IPS-18a (cell line): ENCODE measurements at regions not wholly inside any gene's neighbourhood (a gene's known extent, or its start where the extent isn't known, plus 50 kb on each side); places are given as distances from the start of the nearest gene placed in this dataset.

Experiments
- H3K27ac ChIP-seq: one replicate; pipeline ENCODE4 v1.5.1; 2013; ENCODE audit warnings: low read length
- H3K27me3 ChIP-seq: one replicate; pipeline ENCODE4 v1.6.1; 2013; ENCODE audit warnings: mild to moderate bottlenecking, low read length; ENCODE audit not compliant: control insufficient read depth, insufficient read depth
- H3K36me3 ChIP-seq: one replicate; pipeline ENCODE4 v1.6.1; 2013; ENCODE audit warnings: low read depth, low read length; ENCODE audit not compliant: control insufficient read depth
- H3K4me1 ChIP-seq: one replicate; pipeline ENCODE4 v1.6.1; 2013; ENCODE audit warnings: low read depth, low read length; ENCODE audit not compliant: control insufficient read depth
- H3K4me3 ChIP-seq: one replicate; pipeline ENCODE4 v1.5.1; 2013; ENCODE audit warnings: low read length
- H3K9ac ChIP-seq: one replicate; pipeline ENCODE4 v1.6.1; 2013; ENCODE audit warnings: mild to moderate bottlenecking, low read length, moderate library complexity
- H3K9me3 ChIP-seq: one replicate; pipeline ENCODE4 v1.6.1; 2013; ENCODE audit warnings: low read depth, low read length; ENCODE audit not compliant: control insufficient read depth

DNA sequence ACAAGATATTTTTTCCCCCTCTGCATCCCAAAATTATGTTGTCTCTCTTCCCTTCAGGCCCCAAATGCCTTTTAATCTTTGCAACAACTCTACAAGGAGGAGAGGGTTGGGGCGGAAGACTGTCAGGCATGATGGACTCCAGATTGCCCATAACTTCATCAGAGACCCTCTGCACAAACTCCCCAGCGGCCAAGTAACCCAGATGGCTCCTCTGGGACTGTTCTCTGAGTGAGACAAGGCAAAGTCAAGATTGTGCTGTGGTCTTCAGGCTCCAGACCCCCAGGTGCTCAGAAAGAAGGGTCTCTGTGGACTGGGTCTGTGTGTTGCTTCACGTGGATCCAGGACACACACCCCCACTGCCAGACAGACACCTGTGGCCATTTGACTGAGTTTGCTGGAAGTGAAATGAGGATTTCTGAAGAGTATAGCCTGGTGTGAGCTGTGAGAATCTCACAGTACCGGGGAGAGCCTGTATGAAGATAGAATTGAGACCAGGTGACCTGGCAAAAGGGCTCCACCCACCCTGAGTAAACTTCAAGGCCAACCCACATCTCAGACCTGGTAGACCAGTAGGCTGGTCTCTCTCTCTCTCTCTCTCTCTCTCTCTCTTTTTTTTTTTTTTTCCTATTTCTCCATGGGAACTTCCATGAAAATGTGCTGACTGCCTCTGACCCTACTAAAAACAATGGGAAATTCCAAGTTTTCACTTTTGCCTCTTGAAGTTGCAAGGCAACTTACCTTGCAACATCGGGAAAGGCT lies 354.1 kb downstream of the SOX9 start:
- no peak overlapping the region for H3K4me3 ChIP-seq
- H3K27ac ChIP-seq: peak overlapping the region; percentile 62
- no peaks in the 10 kb centered on the region for H3K27me3 ChIP-seq
- no peaks in the 10 kb centered on the region for H3K36me3 ChIP-seq
- H3K4me1 ChIP-seq: peaks cover 36% of the 10 kb centered on the region
- no peaks in the 10 kb centered on the region for H3K9me3 ChIP-seq
- H3K9ac ChIP-seq: no peak overlapping the region

DNA sequence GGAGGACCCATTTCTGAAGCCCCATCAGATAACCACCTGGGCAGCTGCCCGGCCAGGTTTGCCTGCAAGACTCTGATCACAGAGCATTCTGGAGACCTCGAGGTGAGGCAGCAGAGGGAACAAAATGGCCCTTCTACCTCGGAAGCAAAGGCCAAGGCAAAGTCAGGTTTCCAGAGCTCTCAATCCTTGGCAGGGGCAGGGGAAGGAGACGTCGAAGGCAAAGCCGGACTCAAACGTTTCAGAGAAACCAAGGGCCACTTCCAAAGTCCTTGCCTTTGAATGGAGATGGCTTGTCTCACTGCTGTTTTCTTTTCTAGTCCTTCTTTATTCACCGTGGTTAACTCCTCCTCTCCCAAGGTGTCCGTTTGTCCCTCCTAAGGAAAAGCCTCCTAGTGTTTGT lies 355.3 kb downstream of the SOX9 start:
- Histone ChIP-seq H3K27ac (peak overlapping the region; percentile 62), H3K27me3 (no peaks in the 10 kb centered on the region), H3K4me3 (peak overlapping the region; percentile 25), H3K9me3 (no peaks in the 10 kb centered on the region), H3K9ac (peak overlapping the region; percentile 37), H3K36me3 (no peaks in the 10 kb centered on the region), H3K4me1 (peaks cover 36% of the 10 kb centered on the region)

DNA sequence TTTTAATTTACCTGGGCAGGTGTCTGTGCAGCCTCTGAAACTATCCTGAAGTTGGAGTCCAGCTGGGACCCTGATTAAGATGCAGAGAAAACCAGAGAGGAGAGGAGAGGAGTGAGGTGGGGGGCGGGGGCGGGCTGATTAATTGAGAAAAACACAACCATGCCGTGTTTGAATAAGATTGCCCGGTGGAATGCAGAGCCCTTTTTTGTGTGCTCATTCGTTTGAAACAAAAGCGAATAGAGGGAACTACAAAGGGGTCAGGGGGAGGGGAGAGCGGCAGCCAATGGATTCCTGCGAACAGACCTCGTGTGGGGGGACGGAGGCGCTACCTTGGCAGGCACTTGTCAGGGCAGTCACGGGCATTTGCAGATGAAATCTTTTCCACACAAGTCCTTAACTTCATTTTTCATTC lies 355.8 kb downstream of the SOX9 start:
- Histone ChIP-seq H3K27me3 (no peaks in the 10 kb centered on the region), H3K9ac (peak overlapping the region; percentile 53), H3K9me3 (no peaks in the 10 kb centered on the region), H3K4me3 (peak overlapping the region; percentile 25), H3K27ac (peak overlapping the region; percentile 78), H3K4me1 (peaks cover 36% of the 10 kb centered on the region), H3K36me3 (no peaks in the 10 kb centered on the region)

DNA sequence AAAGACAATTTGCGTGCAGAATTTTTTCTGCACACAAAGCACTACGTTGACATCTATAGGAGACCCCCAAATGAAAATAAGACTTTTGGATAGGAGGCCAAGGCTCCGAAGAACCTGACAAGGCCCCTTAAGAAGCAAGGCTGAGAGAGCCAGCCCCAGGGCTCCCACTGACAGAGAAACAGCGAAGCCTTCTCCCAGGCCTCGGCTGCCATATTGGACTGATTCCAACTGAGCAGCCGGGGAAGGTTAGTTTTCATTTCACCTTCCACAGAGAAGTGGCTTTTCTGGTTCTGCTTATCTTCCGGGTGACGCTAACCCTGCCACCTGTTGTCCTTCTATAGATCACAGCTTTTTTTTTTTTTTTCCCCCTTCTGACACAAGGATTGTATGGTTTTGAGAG lies 356.7 kb downstream of the SOX9 start:
- Histone ChIP-seq H3K4me3 (no peak overlapping the region), H3K27me3 (no peaks in the 10 kb centered on the region), H3K9me3 (no peaks in the 10 kb centered on the region), H3K4me1 (peaks cover 32% of the 10 kb centered on the region), H3K36me3 (no peaks in the 10 kb centered on the region), H3K9ac (peak overlapping the region; percentile 53), H3K27ac (peak overlapping the region; percentile 78)

DNA sequence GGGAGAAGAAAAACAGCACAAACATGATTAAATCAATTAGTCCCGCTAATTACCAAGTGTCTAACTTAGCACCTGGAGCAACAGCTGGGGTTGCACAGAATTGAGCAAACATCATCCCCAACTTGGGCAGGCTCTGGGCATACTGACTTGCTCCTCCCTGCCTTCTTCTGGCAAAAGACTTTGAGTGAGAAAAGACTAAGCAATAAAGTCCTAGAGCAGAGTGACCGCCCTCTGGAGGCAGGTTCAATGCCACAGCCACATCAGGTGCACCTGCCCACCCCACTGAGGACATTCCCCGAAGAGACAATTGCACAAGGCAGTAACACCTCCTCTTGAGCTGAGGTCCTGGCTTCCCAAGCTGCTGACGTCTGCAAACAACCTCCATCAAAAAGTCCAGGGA lies 358.3 kb downstream of the SOX9 start:
- no peak overlapping the region for H3K9ac ChIP-seq
- no peak overlapping the region for H3K27ac ChIP-seq
- no peak overlapping the region for H3K4me3 ChIP-seq
- H3K9me3 ChIP-seq: no peaks in the 10 kb centered on the region
- no peaks in the 10 kb centered on the region for H3K36me3 ChIP-seq
- peaks cover 34% of the 10 kb centered on the region for H3K4me1 ChIP-seq
- no peaks in the 10 kb centered on the region for H3K27me3 ChIP-seq

DNA sequence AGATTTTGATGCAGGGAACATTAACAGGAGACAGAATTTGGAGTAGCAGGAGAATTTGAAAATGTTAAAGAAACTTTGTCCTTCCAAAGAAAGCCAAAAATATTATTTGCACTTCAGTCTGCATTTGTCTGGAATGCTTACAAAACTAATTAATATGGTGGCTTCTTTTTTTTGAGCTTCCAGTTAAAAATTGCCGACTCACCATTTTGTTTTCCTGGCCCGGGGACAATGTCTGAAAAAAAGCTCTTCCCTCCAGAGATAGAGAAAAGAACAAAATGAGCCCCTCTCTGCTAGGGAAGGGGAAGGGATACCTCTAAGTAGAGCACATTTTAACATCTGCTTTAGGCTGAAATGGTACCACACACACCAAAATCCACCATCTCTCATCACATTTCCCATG lies 360.8 kb downstream of the SOX9 start:
- H3K27me3 ChIP-seq: no peaks in the 10 kb centered on the region
- no peak overlapping the region for H3K27ac ChIP-seq
- no peaks in the 10 kb centered on the region for H3K36me3 ChIP-seq
- H3K9ac ChIP-seq: no peak overlapping the region
- H3K4me3 ChIP-seq: no peak overlapping the region
- H3K4me1 ChIP-seq: peaks cover 15% of the 10 kb centered on the region
- no peaks in the 10 kb centered on the region for H3K9me3 ChIP-seq

DNA sequence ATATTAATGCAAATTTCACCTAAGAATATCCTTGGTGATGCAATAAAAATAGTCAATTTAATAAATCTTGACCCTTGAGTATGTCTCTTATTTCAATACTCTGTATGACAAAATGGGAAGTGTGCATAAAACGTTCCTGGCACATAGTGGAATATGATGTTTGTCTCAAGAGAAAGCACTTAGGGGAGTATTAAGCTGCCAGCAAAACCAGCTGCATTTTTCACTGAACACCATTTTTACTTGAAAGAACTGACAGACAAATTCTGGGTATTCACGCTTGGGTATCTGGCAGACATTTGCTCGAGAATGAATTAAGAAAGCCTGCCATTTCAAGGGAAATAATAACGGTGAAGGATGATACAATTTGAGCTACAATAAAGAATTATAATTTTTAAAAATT lies 364.8 kb downstream of the SOX9 start:
- no peak overlapping the region for H3K27ac ChIP-seq
- no peaks in the 10 kb centered on the region for H3K36me3 ChIP-seq
- no peak overlapping the region for H3K9ac ChIP-seq
- H3K9me3 ChIP-seq: no peaks in the 10 kb centered on the region
- H3K4me1 ChIP-seq: peaks cover 3% of the 10 kb centered on the region
- no peaks in the 10 kb centered on the region for H3K27me3 ChIP-seq
- H3K4me3 ChIP-seq: no peak overlapping the region

DNA sequence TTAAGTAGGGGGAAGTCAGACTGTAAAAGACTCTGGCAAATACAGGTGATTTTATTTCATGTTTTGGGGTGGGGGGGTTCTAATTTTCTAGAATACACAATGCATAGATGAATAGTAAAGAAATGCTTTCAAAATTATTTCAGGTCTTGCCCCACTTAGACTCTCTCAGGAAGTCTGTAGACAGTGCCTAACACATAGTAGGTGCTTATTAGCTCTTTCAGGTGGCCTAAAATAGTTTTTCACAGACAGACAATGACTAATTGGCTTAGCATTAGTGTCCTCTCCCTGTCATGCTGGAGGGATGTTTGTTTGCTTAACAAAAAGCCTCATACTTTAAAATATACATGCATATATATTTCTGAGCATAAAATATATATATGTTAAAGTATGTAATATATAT lies 366.0 kb downstream of the SOX9 start:
- Histone ChIP-seq H3K27me3 (no peaks in the 10 kb centered on the region), H3K27ac (no peak overlapping the region), H3K4me1 (peaks cover 3% of the 10 kb centered on the region), H3K9me3 (no peaks in the 10 kb centered on the region), H3K36me3 (no peaks in the 10 kb centered on the region), H3K9ac (no peak overlapping the region), H3K4me3 (no peak overlapping the region)

DNA sequence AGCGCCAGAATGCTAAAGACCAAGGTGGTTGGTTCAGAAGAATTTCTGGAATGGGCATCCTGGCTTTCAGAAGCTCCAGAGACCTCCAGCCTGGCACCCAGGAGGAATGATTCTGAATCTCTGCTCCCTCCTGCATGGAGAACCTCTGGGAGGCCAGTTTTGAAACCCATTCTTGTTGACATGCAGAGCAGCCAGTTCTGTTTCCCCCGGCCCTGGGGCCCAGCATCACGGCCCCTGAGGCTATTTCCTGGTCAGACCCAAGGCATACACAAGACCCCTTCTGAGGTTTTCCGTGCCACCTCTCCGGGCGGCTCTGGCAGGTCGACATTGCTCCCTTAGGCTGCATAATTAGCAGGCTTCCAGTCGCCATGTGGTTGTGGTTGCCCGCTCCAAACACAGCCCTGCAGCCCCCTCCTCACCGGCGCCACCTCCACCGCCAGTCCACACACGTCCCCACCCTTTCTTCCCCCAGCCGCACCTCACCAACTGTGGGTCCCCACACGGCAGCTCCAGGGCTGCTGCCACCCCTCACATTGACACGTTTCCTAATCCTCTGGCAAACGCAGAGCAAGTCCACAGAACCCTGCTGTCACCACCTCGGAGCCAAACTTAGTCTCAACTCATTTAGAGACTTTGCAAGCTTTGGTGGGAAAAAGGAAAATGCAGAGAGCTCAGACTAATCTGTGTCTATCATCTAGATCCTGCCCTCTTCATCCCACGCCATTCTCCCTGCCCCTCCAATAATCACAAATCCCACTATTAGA lies 367.1 kb downstream of the SOX9 start:
- no peak overlapping the region for H3K9ac ChIP-seq
- H3K9me3 ChIP-seq: no peaks in the 10 kb centered on the region
- H3K27ac ChIP-seq: no peak overlapping the region
- no peaks in the 10 kb centered on the region for H3K36me3 ChIP-seq
- peaks cover 3% of the 10 kb centered on the region for H3K4me1 ChIP-seq
- H3K4me3 ChIP-seq: no peak overlapping the region
- H3K27me3 ChIP-seq: no peaks in the 10 kb centered on the region

DNA sequence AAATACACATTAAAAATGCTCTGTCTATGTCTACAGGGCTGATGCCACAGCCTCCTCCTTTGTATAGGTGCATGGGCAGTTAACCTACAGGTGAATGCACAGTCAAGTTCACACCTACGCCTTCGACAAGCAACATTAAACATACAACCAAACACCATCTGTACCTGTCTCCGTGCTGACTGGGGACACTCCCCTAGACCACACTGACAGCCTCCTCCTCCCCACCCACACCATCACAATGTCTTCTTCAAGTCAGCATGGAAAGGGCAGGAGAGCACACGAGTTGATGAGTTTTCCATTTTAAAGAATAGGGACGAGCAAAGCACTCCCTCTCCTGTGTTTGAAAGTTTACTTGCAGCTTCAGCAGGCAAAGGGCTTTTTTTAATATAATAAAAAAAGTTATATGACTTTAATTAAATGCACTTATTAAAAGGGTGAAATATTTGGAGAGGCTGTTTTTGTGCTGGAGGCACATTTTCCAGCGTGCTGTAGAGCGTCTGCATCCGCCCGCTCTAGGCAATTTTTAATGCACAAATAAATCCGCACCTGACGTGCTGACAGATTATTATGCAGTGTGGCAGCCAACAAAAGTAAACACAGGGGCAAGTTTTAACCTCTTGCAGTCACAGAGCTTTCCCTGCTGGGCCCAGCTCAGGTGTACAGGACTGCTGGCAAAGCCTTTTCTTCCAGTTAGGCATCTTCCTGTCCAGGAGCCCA lies 367.9 kb downstream of the SOX9 start:
- no peaks in the 10 kb centered on the region for H3K36me3 ChIP-seq
- H3K9me3 ChIP-seq: no peaks in the 10 kb centered on the region
- H3K27me3 ChIP-seq: no peaks in the 10 kb centered on the region
- H3K9ac ChIP-seq: no peak overlapping the region
- H3K4me1 ChIP-seq: peaks cover 2% of the 10 kb centered on the region
- H3K27ac ChIP-seq: no peak overlapping the region
- no peak overlapping the region for H3K4me3 ChIP-seq

DNA sequence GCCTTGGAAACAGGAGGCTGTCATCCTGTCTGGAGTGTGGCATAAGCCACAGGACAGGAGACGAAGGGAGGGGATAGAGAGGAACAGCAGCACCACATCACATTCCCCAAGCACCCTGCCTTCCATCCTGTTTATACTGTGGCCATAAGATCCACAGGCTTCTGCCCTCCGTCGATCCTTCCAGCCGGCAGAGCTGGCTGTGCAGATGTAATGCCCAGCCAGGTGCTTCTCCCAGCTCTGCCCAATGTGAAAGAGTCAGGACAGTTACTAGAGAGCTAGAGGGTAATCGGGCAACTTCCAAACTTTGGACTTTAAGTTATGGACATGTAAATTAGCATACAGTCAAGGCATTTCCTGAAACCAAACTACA lies 368.4 kb downstream of the SOX9 start:
- Histone ChIP-seq H3K27me3 (no peaks in the 10 kb centered on the region), H3K9me3 (no peaks in the 10 kb centered on the region), H3K9ac (no peak overlapping the region), H3K36me3 (no peaks in the 10 kb centered on the region), H3K4me3 (no peak overlapping the region), H3K27ac (no peak overlapping the region), H3K4me1 (no peaks in the 10 kb centered on the region)
